ENCODE measurements at regions not wholly inside any gene's neighbourhood (a gene's known extent, or its start where the extent isn't known, plus 50 kb on each side); places are given as distances from the start of the nearest gene placed in this dataset.
"Not testable (repeated sequence)": the region's sequence is repeated elsewhere in the genome, so short reads cannot be mapped to it uniquely, and the experiment has no call there.

- no peak for DNase-seq (ENCODE audit: low read depth)
- Histone ChIP-seq H3K4me3 (ENCODE audit: low read depth, low read length) (no peak overlapping the region), H3K36me3 (ENCODE audit: control insufficient read depth, insufficient read depth, low read length) (no peaks in the 10 kb centered on the region), H3K27me3 (ENCODE audit: control insufficient read depth, insufficient read depth, low read length) (no peaks in the 10 kb centered on the region)
- CTCF ChIA-PET, result no interaction called here
- POLR2A ChIA-PET, result no interaction called here
- no peak for TF ChIP-seq CTCF (IDR thresholded peaks at IDR 0.05; ENCODE audit: insufficient read depth, low read depth, low read length)
Observed at GRCh38 chr18:8882632-8883408, 177.5 kb downstream of the MTCL1 start.

GRCh38 chr18:8883409-8883668 lies 178.0 kb downstream of the MTCL1 start:
- TF ChIP-seq CTCF (IDR thresholded peaks at IDR 0.05; ENCODE audit: insufficient read depth, low read depth, low read length), result no peak
- no peaks in the 10 kb centered on the region for H3K27me3 ChIP-seq (ENCODE audit: control insufficient read depth, insufficient read depth, low read length)
- ChIA-PET POLR2A (no interaction called here), CTCF (no interaction called here)
- no peak overlapping the region for H3K4me3 ChIP-seq (ENCODE audit: low read depth, low read length)
- DNase-seq (ENCODE audit: low read depth), result no peak
- H3K36me3 ChIP-seq (ENCODE audit: control insufficient read depth, insufficient read depth, low read length), result no peaks in the 10 kb centered on the region

GRCh38 chr18:8887877-8888276 lies 182.5 kb downstream of the MTCL1 start:
- POLR2A ChIA-PET; H3K36me3 ChIP-seq (ENCODE audit: control insufficient read depth, insufficient read depth, low read length); DNase-seq (ENCODE audit: low read depth); H3K27me3 ChIP-seq (ENCODE audit: control insufficient read depth, insufficient read depth, low read length); H3K4me3 ChIP-seq (ENCODE audit: low read depth, low read length); CTCF ChIA-PET: not testable (repeated sequence)

- POLR2A ChIA-PET, result interaction anchor here (0.7 kb wide), 1 partner anchor 191 kb away, joined by 3 read pairs; no protein-coding TSS in a partner anchor
Observed at GRCh38 chr18:8889489-8889888, 184.1 kb downstream of the MTCL1 start.

GRCh38 chr18:8890503-8890902 lies 185.1 kb downstream of the MTCL1 start:
- not testable (repeated sequence) for DNase-seq (ENCODE audit: low read depth)

More at GRCh38 chr18:8889489-8889888, 184.1 kb downstream of the MTCL1 start:
- Histone ChIP-seq H3K36me3 (ENCODE audit: control insufficient read depth, insufficient read depth, low read length) (no peaks in the 10 kb centered on the region), H3K27me3 (ENCODE audit: control insufficient read depth, insufficient read depth, low read length) (no peaks in the 10 kb centered on the region), H3K4me3 (ENCODE audit: low read depth, low read length) (no peak overlapping the region)
- no peak for TF ChIP-seq CTCF (IDR thresholded peaks at IDR 0.05; ENCODE audit: insufficient read depth, low read depth, low read length)
- no peak for DNase-seq (ENCODE audit: low read depth)
- CTCF ChIA-PET, result interaction anchor here (0.9 to 1.5 kb wide), 2 partner anchors 18 to 99 kb away, joined by 3 read pairs; no protein-coding TSS in a partner anchor

GRCh38 chr18:8890957-8891464 lies 185.7 kb downstream of the MTCL1 start:
- CTCF ChIA-PET, result interaction anchor here (0.6 kb wide), 1 partner anchor 88 kb away, joined by 3 read pairs; no protein-coding TSS in a partner anchor
- TF ChIP-seq CTCF (IDR thresholded peaks at IDR 0.05; ENCODE audit: insufficient read depth, low read depth, low read length), result no peak
- POLR2A ChIA-PET, result no interaction called here

More at GRCh38 chr18:8890503-8890902, 185.1 kb downstream of the MTCL1 start:
- CTCF ChIA-PET, result interaction anchor here (0.6 kb wide), 1 partner anchor 89 kb away, joined by 3 read pairs; no protein-coding TSS in a partner anchor
- H3K4me3 ChIP-seq (ENCODE audit: low read depth, low read length); H3K27me3 ChIP-seq (ENCODE audit: control insufficient read depth, insufficient read depth, low read length); H3K36me3 ChIP-seq (ENCODE audit: control insufficient read depth, insufficient read depth, low read length); POLR2A ChIA-PET: not testable (repeated sequence)

More at GRCh38 chr18:8890957-8891464, 185.7 kb downstream of the MTCL1 start:
- peak; percentile 85 for DNase-seq (ENCODE audit: low read depth)
- H3K4me3 ChIP-seq (ENCODE audit: low read depth, low read length), result no peak overlapping the region
- H3K36me3 ChIP-seq (ENCODE audit: control insufficient read depth, insufficient read depth, low read length), result no peaks in the 10 kb centered on the region
- no peaks in the 10 kb centered on the region for H3K27me3 ChIP-seq (ENCODE audit: control insufficient read depth, insufficient read depth, low read length)

All from BJ (cell line).